ENCODE measurements at regions not wholly inside any gene's neighbourhood (a gene's known extent, or its start where the extent isn't known, plus 50 kb on each side); places are given as distances from the start of the nearest gene placed in this dataset.

DNA sequence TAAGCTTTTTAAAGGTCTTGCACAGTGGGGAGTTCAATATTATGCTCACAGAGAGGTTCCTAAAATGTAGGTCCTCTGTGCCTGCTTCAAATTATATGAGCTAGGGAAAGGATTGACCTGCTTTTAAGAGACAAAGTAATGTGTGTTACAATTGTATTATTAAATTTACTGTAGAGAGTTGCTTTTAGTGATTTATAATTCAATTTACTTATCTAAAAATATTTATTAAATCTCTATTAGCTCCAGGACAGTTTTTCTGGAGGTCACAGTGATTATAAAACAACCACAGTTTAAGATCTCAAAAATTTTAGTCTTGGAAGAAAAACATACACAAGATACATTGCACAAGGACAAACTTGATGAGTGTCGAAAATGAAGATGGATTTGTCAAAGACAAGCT is 665.7 kb upstream of the ARPP21 start:
- DNase-seq (ENCODE audit: low spot score): no peak

- DNase-seq (ENCODE audit: low spot score): no peak
Measured at GRCh38 chr3:34983631-34984030, 655.7 kb upstream of the ARPP21 start.

DNA sequence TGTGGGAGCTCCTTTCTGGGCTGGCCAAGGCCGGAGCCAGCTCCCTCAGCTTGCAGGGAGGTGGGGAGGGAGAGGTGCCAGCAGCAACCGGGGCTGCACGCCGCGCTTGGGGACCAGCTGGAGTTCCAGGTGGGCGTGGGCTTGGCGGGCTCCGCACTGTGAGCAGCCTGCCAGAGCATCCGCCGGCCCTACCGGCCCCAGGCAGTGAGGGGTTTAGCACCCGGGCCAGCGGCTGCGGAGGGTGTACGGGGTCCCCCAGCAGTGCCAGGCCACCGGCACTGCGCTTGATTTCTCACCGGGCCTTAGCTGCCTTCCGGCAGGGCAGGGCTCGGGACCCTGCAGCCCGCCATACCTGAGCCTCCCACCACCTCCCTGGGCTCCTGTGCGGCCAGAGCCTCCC is 651.0 kb upstream of the ARPP21 start:
- DNase-seq (ENCODE audit: low spot score): no peak

DNA sequence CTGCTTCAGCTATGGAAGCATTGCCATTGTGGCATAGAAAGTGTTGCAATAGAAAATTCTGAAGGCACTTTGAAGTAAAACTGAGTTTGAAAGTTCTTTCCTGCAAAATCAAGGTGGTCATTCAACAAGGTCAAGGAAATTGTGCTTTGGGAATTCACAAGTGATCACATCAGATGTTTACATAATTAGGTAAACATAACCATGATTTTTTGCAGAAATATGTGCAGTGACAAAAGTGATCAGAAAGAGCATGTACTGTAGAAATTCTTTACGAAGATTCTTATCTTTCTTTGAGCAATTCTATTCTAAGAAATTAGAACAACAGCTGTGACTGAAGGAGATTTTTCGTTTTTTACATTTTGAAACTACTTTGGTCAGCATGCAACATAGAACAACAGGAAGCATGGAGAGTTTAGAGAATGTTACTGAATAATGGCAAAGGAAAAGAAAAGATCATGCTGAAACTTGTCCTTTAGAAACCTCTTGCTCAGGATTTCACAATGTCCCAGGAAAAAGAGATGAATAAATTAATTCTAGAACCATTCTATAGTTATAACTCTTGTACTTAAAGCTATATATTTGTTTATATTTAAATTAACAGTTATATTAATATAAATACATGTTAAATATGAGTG is 643.4 kb upstream of the ARPP21 start:
- no peak for DNase-seq (ENCODE audit: low spot score)

- no peak for DNase-seq (ENCODE audit: low spot score)
Measured at GRCh38 chr3:34998902-34999301, 640.4 kb upstream of the ARPP21 start.

DNA sequence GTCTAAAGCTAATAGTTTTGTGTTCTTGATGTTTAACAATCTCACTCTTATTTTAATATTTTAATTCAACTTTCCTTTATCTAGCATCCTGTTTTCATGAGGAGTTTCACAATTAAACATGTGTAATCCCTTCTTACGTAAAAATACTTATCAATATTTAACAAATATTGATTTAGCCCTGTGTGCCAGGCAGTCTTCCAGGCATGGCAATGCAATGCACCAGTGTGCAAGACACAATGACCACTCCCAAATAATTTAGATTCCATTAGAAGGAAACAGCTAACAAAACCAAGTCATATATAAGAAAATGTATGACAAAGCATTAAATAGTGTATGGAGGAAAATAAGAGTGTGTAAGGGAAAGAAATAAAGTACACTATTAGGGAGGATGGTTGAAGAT is 627.1 kb upstream of the ARPP21 start:
- DNase-seq (ENCODE audit: low spot score): no peak

GRCh38 chr3:35028157-35028556 is 611.2 kb upstream of the ARPP21 start:
- DNase-seq (ENCODE audit: low spot score): no peak

GRCh38 chr3:35042210-35042991 is 596.9 kb upstream of the ARPP21 start:
- DNase-seq (ENCODE audit: low spot score): no peak

DNA sequence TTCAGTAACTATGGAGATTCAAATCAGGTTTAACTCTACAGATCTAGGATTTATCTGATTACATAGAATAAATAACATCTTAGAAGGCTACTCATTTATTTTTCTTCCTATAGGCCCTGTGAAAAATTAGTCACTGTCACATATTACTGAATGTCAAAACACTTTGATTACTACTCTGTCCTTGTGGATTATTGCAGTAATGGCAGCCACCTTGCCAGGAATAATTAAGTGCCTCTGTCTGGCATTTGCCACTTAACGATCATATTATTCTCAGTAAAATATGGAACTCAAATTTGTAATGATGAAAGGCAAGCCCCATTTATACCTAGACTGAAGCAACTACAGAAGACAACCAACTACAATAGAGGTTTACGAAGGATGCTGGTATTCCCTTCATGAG is 596.3 kb upstream of the ARPP21 start:
- no peak for DNase-seq (ENCODE audit: low spot score)

- no peak for DNase-seq (ENCODE audit: low spot score)
Measured at GRCh38 chr3:35044190-35044589, 595.1 kb upstream of the ARPP21 start.

DNA sequence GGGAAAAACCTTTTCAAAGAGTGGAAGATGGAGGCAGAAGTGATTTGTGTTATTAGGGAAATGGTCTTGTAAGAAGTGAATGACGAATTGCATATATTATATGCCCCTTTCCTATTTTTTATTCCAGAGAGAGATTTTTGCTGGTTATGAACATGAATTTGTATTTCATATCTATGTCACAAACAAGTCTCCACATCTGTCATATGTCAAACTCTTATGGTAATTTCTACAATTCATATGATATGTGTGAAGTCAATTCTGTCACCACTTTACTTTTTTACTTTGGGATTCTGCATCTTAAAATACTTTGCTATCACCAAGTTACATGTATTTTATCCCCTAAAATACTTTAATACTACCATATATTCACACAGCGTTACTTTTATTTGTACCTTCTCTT is 594.2 kb upstream of the ARPP21 start:
- DNase-seq (ENCODE audit: low spot score): no peak

DNA sequence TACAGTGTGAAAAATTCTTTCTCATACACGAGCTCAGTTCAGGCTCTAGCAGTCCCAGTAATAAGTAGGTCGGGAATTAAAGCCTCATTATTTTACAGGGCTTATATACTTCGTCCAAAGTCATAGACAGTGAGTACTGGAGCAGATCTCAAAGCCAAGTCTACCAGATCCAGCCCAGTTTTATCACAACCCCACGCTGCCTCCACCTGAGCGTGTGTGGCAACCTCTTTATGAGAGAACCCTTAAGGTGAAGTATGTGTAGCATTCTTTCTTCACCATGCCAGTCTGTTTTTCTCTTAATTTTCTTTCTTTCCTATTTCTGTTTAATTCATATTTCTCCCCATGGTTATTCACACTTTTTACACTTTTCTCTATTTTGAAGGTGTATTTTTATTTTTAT is 574.6 kb upstream of the ARPP21 start:
- DNase-seq (ENCODE audit: low spot score): no peak

DNA sequence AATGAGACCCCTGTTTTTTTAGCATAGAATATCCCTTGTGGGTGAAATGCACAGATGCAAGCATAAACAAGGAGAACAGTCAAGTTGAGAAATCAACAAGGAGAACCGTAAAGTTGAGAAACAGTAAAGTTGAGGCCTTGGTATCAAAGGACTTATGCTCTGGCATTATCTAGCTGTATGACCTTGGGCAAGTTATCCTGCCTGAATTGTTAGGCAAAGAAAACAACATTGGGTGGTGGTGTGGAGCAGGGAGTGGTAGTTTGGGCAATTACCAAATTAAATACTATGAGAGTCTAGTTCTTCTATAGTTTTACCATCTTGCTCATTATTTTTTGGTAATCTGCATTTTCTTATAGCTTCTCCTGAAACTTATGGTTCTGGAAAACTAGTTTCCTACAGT is 573.4 kb upstream of the ARPP21 start:
- no peak for DNase-seq (ENCODE audit: low spot score)

GRCh38 chr3:35067750-35068149 is 571.6 kb upstream of the ARPP21 start:
- DNase-seq (ENCODE audit: low spot score): no peak

GRCh38 chr3:35070088-35070487 is 569.2 kb upstream of the ARPP21 start:
- no peak for DNase-seq (ENCODE audit: low spot score)

DNA sequence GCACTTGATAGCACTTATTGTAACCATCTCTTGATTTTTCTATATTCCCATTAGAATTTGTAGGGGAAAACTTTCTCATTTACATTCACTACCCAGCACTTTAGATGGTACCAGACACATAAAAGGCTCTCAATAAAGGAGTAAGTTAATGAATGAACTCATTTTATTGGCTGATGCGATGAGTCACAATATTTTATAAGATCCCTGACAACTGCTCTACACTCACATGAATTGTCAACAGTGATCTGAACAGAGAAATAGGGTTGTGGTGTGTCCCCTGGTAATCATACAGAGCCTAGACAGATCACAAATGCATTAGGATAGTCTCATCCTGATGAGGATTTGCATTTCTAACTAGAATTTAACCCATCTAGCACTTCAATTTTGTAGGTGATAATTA is 567.6 kb upstream of the ARPP21 start:
- DNase-seq (ENCODE audit: low spot score): no peak

GRCh38 chr3:35078780-35079179 is 560.5 kb upstream of the ARPP21 start:
- DNase-seq (ENCODE audit: low spot score): no peak

DNA sequence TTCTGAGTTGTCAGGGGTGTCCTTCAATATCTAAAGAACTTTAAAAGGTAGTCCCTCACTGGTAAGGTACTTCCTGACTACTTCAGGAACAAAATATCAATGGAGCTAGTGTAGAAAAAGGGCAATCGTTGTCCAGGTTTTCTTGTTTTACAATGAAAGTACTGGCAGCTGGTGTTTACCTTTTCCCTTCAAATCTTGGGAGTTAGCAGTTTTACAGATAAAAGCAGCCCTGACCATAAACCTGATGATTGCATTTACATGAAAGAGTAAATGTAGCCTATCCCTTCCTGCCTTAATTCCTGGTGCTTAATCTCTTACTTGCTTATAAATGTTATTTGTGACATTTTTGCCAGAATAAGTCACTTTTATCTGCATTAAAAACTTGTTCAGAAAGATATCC is 559.9 kb upstream of the ARPP21 start:
- no peak for DNase-seq (ENCODE audit: low spot score)

DNA sequence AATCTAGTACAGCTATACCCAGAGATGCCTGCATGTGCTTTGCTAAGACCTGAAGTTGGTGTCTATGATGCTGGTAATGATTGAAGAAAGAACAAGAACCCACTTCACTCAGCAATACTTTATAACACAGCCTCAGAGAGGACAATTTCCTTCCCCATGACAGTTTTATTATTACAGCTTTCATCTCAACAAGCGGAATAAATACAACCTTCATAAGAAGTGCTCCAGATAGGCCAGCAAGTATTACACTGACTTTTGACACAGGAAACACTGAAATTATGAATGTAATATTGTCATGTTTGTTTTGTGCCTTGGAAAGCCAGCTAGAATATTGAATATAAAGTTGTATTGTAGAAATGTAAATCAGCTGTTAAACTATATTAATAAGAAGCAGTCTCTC is 557.4 kb upstream of the ARPP21 start:
- DNase-seq (ENCODE audit: low spot score): no peak

DNA sequence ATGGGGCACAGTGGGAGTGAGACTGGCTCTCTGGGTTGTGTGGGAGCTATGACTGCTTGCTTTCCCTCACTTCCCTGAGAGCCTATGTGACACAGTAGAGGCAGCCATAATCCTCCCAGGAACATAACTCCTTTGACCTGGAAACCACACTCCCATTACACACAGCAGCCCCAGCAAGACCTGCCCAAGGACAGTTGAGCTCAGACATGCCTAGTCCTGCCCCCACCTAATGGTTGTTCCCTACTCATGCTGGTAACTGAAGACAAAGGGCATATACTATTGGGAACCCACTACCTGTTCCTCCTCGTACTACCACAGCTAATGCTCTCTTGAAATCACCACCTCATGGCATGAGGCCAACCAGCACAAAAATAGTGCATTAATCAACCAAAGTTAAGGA is 550.4 kb upstream of the ARPP21 start:
- DNase-seq (ENCODE audit: low spot score): no peak

GRCh38 chr3:35114686-35115085 is 524.6 kb upstream of the ARPP21 start:
- no peak for DNase-seq (ENCODE audit: low spot score)

DNA sequence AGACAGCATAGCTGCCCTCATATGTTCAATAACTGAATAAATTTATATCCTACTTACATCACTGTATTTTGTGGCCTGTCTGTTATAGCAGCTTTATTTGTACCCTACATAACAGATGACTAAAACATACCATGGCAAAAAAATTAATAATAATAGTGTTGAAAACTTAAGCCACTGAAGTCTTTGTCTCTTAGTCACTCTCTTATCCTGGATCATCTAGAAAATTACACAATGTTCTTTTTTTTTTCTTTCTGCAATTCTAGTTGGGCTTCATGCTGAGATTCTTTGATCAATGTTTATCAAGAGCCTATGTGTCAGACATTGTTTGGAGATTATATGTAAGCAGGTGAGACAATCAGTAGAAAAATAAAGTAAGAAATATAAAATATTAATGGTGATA is 519.3 kb upstream of the ARPP21 start:
- no peak for DNase-seq (ENCODE audit: low spot score)

GRCh38 chr3:35137612-35138011 is 501.7 kb upstream of the ARPP21 start:
- DNase-seq (ENCODE audit: low spot score): no peak

DNA sequence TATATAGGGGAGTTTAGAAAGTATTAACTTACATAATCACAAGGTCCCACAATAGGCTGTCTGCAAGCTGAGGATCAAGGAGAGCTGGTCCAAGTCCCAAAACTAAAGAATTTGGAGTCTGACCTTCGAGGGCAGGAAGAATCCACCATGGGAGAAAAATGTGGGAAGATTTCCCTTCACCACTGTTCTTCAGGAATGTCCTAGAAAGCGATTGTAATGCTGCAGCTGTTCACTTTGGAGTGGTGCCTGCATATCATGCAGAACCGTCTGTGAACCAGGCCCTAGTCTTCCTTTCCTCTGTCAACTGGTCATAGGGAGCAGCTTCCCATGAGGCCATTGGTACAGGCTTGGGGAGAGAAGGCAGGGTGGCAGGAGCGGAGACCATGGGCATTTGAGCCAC is 497.9 kb upstream of the ARPP21 start:
- no peak for DNase-seq (ENCODE audit: low spot score)
